WTC11 (cell line): ENCODE measurements at regions not wholly inside any gene's neighbourhood (a gene's known extent, or its start where the extent isn't known, plus 50 kb on each side); places are given as distances from the start of the nearest gene placed in this dataset.

Source experiments
- ATAC-seq: fragments of 200-7000 bp; cut with Tn5 transposase; 2 replicates; pipeline ENCODE4 v1.10.0; 2021; ENCODE audit warnings: mild to moderate bottlenecking, moderate library complexity
- CTCF ChIA-PET: fragments of 300-600 bp; sonication (Branson Sonifier 250); formaldehyde crosslinking; loops from one replicate; lab custom pipeline; 2021; ENCODE audit warnings: antibody characterized with exemption; lab: Charles Lee
- POLR2A ChIA-PET: fragments of 350-600 bp; sonication (Branson Sonifier 250); formaldehyde crosslinking; loops from one replicate; lab custom pipeline; 2021; ENCODE audit warnings: antibody characterized with exemption; lab: Charles Lee
- DNase-seq: peaks from one replicate; pipeline ENCODE4 v3.0.0; 2021; ENCODE audit warnings: low spot score
- H3K27ac Mint-ChIP-seq: 2 replicates; pipeline ENCODE4 v1.8.0; 2021; ENCODE audit warnings: mixed read lengths
- H3K27me3 Mint-ChIP-seq: 2 replicates; pipeline ENCODE4 v1.8.0; 2021; ENCODE audit warnings: low read depth, mild to moderate bottlenecking, moderate library complexity, mixed read lengths
- H3K36me3 Mint-ChIP-seq: 2 replicates; pipeline ENCODE4 v1.8.0; 2021; ENCODE audit warnings: mixed read lengths
- H3K4me1 Mint-ChIP-seq: 2 replicates; pipeline ENCODE4 v1.8.0; 2022; ENCODE audit warnings: mixed read lengths
- H3K4me3 Mint-ChIP-seq: 2 replicates; pipeline ENCODE4 v1.8.0; 2021; ENCODE audit warnings: mild to moderate bottlenecking, moderate library complexity, mixed read lengths
- H3K9me3 Mint-ChIP-seq: 2 replicates; pipeline ENCODE4 v1.8.0; 2021; ENCODE audit warnings: mixed read lengths
- AR ChIP-seq: fragments of 250-450 bp; sonication (Bioruptor Pico); IDR thresholded peaks from 2 replicates; pipeline ENCODE4 v1.9.0; 2021; ENCODE audit warnings: mild to moderate bottlenecking
- ATF2 ChIP-seq: sonication (generic); formaldehyde crosslinking; IDR thresholded peaks from 2 replicates; pipeline ENCODE4 v1.8.1; 2022; ENCODE audit warnings: low read depth, missing genetic modification reagents, borderline replicate concordance
- CDX4 ChIP-seq: fragments of 250-450 bp; sonication (Bioruptor Pico); IDR thresholded peaks from 2 replicates; pipeline ENCODE4 v1.9.0; 2021; ENCODE audit warnings: moderate library complexity, mild to moderate bottlenecking, inconsistent platforms, borderline replicate concordance
- CREM ChIP-seq: sonication (generic); formaldehyde crosslinking; IDR thresholded peaks from 2 replicates; pipeline ENCODE4 v1.8.1; 2022; ENCODE audit warnings: mild to moderate bottlenecking, missing genetic modification reagents, moderate library complexity
- FOXJ3 ChIP-seq: sonication (generic); formaldehyde crosslinking; IDR thresholded peaks from 2 replicates; pipeline ENCODE4 v1.9.0; 2021; ENCODE audit warnings: missing genetic modification reagents, mild to moderate bottlenecking, borderline replicate concordance
- FOXP1 ChIP-seq: sonication (generic); formaldehyde crosslinking; IDR thresholded peaks from 2 replicates; pipeline ENCODE4 v1.8.0; 2022; ENCODE audit warnings: missing genetic modification reagents, mild to moderate bottlenecking, moderate library complexity, borderline replicate concordance
- MLX ChIP-seq: sonication (generic); formaldehyde crosslinking; IDR thresholded peaks from 2 replicates; pipeline ENCODE4 v1.8.1; 2023; ENCODE audit warnings: mild to moderate bottlenecking, missing genetic modification reagents, moderate library complexity
- MXD4 ChIP-seq: fragments of 250-450 bp; sonication (Bioruptor Pico); IDR thresholded peaks from 2 replicates; pipeline ENCODE4 v1.8.0; 2021; ENCODE audit warnings: mild to moderate bottlenecking, moderate library complexity, borderline replicate concordance
- NFE2L1 ChIP-seq: sonication (generic); formaldehyde crosslinking; IDR thresholded peaks from 2 replicates; pipeline ENCODE4 v1.8.1; 2023; ENCODE audit warnings: missing genetic modification reagents
- PREB ChIP-seq: sonication (generic); formaldehyde crosslinking; IDR thresholded peaks from 2 replicates; pipeline ENCODE4 v1.8.1; 2022; ENCODE audit warnings: mild to moderate bottlenecking, missing genetic modification reagents, moderate library complexity, borderline replicate concordance
- PRRX2 ChIP-seq: fragments of 250-450 bp; sonication (Bioruptor Pico); IDR thresholded peaks from 2 replicates; pipeline ENCODE4 v1.8.0; 2021; ENCODE audit warnings: mild to moderate bottlenecking
- SOX15 ChIP-seq: fragments of 250-450 bp; sonication (Bioruptor Pico); IDR thresholded peaks from 2 replicates; pipeline ENCODE4 v1.9.0; 2021; ENCODE audit warnings: mild to moderate bottlenecking
- ZBTB21 ChIP-seq: sonication (generic); formaldehyde crosslinking; IDR thresholded peaks from 2 replicates; pipeline ENCODE4 v1.8.1; 2023; ENCODE audit warnings: mild to moderate bottlenecking, missing genetic modification reagents, borderline replicate concordance
- ZNF263 ChIP-seq: sonication (generic); formaldehyde crosslinking; IDR thresholded peaks from 2 replicates; pipeline ENCODE4 v1.8.1; 2022; ENCODE audit warnings: low read depth, mild to moderate bottlenecking, moderate library complexity, missing genetic modification reagents
- ZNF281 ChIP-seq: sonication (generic); formaldehyde crosslinking; IDR thresholded peaks from 2 replicates; pipeline ENCODE4 v1.8.0; 2023; ENCODE audit warnings: mild to moderate bottlenecking, missing genetic modification reagents
- ZNF317 ChIP-seq: sonication (generic); formaldehyde crosslinking; IDR thresholded peaks from 2 replicates; pipeline ENCODE4 v1.8.1; 2023; ENCODE audit warnings: low read depth, mild to moderate bottlenecking, moderate library complexity, missing genetic modification reagents, borderline replicate concordance
- ZSCAN18 ChIP-seq: fragments of 250-450 bp; sonication (Bioruptor Pico); IDR thresholded peaks from 2 replicates; pipeline ENCODE4 v2.1.2; 2022; ENCODE audit warnings: mild to moderate bottlenecking, moderate library complexity

- TF ChIP-seq PREB (CRISPR knock-in tag), result no peak
- no peak for TF ChIP-seq MXD4 (CRISPR knock-in tag)
- no peak for TF ChIP-seq SOX15 (CRISPR knock-in tag)
- no peak for TF ChIP-seq CREM
- no peak for TF ChIP-seq ZSCAN18 (CRISPR knock-in tag)
- TF ChIP-seq, all 79 proteins: peak for 0
These were observed 1164.4 kb upstream of the IGFBP7 start (continued) for GRCh38 chr4:58274553-58274952.

- TF ChIP-seq ZNF263 (CRISPR knock-in tag) (no peak), ZBTB21 (CRISPR knock-in tag) (no peak), ATF2 (CRISPR knock-in tag) (no peak), ZNF281 (CRISPR knock-in tag) (no peak), CDX4 (CRISPR knock-in tag) (no peak), AR (no peak), ZNF317 (CRISPR knock-in tag) (no peak), ZSCAN18 (CRISPR knock-in tag) (no peak), MXD4 (CRISPR knock-in tag) (no peak), MLX (CRISPR knock-in tag) (no peak), PRRX2 (CRISPR knock-in tag) (no peak), NFE2L1 (no peak), FOXJ3 (CRISPR knock-in tag) (no peak), FOXP1 (CRISPR knock-in tag) (no peak)
- TF ChIP-seq, all 79 proteins: peak for 0
- Mint-ChIP-seq H3K4me1 (no peaks in the 10 kb centered on the region), H3K27me3 (no peaks in the 10 kb centered on the region; the same call in 1 of the 2 replicates), H3K36me3 (peaks cover 29% of the 10 kb centered on the region), H3K4me3 (no peak overlapping the region), H3K27ac (no peak overlapping the region), H3K9me3 (peaks cover 48% of the 10 kb centered on the region)
- DNase-seq (no peak), ATAC-seq (no peak)
- CTCF ChIA-PET, result no interaction called here
- POLR2A ChIA-PET, result no interaction called here
These were observed 1162.1 kb upstream of the IGFBP7 start for GRCh38 chr4:58272311-58272710.
